Muscle of back (tissue), 3 donors: ENCODE measurements at regions not wholly inside any gene's neighbourhood (a gene's known extent, or its start where the extent isn't known, plus 50 kb on each side); places are given as distances from the start of the nearest gene placed in this dataset.

Experiments
- DNase-seq, 3 donors: peaks; one replicate each; pipeline versions ENCODE4 v3.0.0 to v3.0.0-alpha.2; 2013

DNA sequence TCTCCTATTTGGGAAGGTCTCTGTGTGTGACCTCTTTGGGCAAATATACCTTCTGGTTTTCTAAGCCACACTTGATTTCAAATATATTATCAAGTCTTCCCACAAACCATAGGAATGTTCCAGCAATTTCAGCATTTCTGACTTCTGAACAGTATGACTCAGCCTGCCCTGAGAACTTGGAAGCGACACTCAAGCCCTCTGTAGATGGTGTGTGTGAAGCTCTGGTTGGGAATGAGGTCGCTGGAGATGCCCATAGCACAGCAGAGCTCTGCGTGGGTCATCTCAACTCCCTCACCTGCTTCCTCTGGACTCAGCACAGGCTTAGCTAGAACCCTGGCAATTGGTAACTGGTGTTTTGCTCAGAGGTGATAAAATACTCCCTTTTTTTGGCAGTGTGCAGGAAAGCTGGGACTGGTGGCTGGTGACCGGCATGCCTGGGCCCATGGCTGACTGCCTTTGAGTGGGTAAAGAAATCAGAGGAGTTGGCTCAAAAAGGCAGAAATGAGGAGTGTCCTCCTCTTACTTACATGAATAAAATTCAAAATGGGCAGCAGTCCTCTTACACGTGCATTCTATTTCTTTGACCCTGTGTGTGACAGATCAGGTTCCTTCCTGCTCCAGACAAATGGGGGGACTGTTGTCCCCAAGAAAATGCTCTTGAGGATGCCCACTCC, 87.5 kb upstream of the NRP1 start:
- peak; percentile 58 to 82 (median 73) for DNase-seq

DNA sequence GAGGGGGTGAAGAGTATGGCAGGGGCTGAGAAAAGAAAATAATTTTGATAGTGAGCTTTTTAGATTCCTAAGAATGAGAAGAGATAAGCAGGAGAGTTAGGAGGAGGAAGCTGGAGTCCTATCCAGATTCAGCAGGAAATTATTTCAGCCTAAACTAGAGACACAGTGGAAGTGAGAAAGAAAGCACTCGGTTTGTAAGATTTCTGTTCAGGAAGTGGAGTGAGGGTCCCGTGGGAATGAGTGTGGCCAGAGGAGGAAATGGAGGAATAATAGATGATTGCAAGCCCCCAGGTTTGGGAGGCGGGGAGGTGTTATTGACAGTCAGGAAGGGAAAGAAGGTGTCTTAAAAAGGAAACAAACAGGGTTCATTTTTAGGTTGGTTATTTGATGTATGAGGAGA, 84.8 kb upstream of the NRP1 start:
- DNase-seq, result peak in 1 of 3 donors; percentile 68

DNA sequence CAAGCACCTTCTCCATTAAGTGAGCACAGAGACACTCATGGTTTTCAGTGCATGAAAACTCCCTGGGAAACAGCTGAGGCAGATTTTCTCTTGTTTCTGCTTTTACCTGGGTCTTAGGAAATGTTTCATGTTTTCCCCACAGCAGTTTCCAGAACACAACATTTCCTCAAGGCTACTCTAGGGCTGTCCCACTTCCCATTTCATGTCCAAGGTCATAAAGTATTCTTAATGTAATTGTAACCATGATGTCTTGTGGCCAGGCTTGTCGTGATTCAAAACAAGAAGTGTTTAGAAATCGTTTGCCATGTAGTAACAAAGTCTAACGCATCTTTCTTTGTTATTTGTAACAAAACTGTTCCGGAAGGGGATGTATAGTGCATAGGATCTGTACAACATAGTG, 83.8 kb upstream of the NRP1 start:
- DNase-seq, result no peak

DNA sequence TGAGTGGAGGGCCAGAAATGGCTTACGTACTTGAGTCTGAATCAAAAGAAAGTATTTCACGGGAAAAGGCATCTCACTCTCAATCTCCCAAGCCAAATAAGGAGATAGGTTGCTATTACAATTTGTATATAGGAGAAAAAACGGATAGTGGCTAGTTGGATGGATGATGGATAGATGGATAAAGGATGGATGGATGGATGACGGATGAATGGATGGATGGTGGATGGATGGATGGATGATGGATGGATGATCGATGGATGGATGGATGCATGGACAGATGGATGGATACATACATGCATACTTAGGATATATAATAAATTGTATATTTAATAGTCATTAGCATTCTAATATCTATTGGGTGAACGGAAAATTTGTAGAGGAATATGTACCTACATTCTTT, 82.2 kb upstream of the NRP1 start:
- DNase-seq, result no peak

DNA sequence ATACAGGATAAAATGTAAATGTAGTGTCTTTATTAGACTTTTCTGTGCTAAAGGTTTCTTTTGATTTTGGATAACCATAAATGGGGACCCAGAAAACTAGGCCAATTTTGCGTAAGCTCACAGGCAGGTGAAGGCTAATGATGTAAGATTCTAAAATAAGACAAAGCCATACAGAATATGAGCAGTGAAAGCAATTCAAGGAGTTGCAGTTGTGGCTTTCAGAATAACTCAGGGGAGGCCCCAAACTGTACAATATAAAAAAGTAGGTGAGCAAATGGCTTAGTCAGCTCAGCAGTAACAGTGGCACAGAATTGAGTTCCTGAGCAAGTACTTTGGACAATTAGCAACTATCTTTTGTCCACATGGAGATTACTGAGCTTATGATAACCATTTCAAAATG, 81.7 kb upstream of the NRP1 start:
- DNase-seq, result no peak

DNA sequence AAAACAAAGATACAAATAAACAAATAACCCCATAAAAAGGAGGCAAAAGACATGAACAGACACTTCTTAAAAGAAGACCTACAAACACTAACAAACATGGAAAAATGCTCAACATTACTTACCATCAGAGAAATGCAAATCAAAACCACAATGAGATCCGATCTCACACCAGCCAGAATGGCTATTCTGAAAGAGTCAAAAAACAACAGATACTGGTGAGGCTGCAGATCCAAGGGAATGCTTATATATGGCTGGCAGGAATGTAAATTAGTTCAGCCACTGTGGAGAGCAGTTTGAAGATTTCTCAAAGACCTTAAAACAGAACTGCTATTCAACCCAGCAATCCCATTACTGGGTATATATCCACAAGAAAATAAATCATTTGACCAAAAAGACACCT, 80.4 kb upstream of the NRP1 start:
- DNase-seq, result no peak

DNA sequence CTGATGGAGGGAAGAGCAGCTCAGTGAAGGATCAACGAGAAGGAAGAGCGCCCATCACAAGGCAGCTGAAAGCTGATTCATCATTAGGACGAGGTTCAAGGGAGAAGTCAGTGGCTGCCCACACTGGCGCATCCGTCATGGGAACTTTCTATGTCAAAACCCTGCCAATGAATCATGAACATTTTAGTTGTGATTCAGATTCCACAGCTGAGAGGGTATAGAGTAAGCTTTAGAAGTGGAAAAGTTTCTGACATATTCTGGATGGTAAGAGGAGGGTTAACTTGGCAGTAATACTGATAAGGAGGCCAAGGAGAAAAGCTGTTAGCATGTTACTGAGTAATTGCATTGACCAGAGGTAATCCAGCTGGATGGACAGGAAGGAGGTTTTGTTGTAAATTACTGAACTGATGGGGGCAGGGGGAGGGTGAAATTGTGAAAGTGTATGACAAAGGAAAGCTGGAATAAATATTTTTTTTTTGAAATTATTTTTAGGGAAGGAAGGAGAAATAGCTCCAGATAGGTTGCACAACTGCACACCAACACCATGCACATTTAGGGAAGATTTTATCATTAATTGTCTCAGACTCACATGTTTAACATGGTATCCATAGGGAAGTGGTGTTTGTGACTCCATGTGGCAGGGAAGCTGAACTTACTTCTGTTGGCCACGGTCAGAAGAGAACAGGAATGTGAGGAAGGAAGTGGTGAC, 78.3 kb upstream of the NRP1 start:
- peak in 1 of 3 donors; percentile 86 for DNase-seq

DNA sequence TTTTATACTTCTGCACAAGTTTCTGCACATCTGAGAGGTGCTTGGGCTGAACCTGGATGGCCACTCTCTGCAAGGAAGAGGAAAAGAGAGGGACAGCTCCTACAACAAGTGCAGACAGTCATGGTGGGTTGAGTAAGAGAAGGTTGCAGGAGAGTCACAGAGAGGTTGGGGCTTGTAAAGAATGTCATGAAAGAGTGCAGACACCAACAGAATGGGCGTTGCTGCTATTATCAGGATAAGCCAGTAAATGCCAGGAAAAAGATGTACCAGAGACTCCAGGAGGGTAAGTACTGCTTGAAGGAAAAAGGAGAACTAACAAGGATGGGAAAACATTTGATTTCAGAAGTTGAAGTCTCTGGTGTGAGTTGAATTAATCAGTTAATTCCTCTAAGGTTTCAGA, 77.8 kb upstream of the NRP1 start:
- no peak for DNase-seq

DNA sequence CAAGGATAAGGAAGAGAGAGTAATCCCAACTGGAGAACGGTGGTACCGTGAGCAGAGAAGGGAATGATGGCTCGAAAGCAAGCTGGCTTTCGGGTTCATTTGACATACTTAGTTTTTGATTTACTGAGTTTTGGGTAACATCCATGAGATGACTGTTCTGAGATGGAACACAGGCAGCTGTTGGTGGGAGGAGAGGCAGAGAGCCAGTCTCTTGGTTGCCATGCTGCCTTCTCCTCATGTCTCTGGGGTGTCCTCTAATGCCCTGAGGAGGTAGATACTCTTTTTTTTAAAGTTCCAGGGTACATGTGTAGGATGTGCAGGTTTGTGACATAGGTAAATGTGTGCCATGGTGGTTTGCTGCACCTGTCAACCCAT, 76.4 kb upstream of the NRP1 start:
- DNase-seq, result no peak

DNA sequence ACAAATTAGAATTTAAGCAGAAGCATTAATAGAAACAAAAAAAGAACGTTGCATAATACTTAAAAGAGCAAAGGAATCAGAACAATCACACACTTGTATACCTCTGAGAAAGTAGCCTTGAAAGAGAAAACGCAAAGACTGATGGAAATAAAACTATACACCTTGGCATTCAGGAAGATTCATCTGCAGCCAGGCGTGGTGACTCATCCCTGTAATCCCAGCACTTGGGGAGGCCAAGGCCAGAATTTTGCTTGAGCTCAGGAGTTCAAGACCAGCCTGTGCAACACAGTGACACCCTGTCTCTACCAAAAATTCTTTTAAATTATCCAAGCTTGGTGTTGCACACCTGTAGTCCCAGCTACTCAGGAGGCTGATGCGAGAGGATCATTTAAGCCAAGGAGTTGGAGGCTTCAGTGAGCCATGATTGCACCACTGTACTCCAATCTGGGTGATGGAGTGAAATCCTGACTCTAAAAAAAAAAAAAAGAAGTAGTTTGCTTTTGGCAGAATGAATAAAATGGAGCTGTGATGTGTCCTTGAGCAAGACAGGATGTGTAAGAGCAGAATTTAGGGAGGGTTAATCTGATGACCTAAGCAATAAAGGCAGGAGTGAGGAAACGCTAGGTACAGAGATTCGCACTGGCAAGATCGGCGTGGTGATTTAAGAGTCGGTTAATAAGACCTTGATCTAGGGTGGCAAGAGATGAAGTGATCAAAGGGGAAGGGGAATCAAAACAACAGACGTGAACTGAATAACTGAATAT, 75.8 kb upstream of the NRP1 start:
- DNase-seq, result no peak

DNA sequence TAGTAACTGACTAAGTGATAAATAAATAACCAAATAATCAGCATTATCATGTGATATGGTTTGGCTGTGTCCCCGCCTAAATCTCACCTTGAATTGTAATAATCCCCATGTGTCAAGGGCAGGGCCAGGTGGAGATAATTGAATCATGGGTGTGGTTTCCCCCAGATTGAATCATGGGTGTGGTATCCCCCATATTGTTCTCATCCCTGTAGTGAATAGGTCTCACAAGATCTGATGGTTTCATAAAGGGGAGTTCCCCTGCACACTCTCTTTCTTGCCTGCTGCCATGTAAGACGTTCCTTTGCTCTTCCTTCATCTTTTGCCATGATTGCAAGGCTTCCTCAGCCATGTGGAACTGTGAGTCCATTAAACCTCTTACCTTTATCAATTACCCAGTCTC, 72.1 kb upstream of the NRP1 start:
- DNase-seq, result no peak

DNA sequence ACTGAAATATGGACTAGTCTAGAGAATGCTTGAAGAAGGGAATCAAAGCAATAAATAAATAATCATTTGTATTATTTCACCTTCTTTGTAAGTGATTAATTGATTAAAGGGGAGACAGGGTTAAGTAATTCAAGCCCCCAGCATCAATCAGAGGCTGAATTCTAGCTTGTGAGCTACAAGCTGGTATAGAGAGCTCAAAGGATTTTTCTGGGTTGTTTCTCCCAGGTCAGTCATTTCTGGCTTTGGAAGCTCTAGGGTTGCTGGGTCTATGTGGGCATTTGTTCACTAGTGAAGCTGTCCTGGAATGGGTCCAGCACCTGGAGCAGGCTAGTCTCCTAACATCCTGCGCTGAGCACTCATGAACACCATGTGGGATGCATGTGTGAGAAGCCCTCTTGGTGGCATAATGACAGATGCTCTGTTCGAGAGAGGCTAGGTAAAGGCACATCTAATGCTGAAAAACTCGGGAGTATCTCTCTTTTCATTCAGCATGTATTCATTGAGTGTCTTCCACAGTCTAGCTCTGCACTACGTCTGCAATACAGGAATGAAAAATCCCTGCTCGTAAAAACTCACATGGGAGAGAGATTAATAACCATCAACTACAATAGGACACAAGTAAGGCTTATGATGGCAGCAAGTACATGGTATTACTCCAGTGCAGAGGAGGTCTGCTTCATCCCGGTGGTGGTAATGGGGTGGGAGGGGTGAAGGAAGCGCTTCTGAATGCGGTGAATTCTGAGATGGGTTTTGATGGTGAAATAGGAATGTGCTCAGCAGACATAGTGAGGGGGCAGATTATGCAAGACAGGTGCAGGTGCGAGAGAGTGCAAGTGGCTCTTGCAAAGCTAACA, 68.0 kb upstream of the NRP1 start:
- DNase-seq, result no peak

DNA sequence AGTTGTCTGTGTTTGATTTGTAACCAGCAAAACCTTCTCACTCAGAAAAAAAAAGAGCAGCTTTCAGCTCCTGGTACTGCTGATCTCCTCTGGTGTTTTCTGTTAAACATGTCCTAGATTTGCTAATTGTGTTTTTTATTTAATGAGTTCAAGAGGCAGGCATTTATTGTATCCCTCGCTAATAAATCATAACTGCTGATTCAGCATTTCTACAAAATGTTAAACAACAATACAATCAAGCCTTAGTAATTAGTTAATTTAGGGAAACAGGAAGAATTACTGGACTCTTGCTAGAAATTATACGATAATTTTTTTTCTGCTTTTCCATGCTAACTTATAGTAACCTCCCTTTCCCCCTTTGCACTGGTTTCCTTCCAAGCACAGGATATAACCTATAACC, 66.8 kb upstream of the NRP1 start:
- DNase-seq, result no peak

DNA sequence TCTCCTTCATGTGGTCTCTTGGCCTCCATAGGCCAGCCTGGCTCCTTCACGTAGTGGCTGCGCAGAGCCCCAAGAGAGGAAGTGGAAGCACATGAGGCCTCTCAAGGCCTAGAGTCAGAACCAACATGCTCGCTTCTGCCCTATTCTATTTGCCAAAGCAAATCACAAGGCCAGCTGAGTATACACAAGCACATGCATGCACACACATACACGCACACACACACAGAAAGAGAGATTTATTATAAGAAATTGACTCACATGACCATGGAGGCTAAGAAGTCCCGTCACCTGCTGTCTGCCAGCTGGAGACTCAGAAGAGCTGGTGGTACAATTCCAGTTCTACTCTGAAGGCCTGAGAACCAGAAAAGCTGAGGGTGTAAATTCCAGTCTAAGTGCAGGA, 64.3 kb upstream of the NRP1 start:
- no peak for DNase-seq

DNA sequence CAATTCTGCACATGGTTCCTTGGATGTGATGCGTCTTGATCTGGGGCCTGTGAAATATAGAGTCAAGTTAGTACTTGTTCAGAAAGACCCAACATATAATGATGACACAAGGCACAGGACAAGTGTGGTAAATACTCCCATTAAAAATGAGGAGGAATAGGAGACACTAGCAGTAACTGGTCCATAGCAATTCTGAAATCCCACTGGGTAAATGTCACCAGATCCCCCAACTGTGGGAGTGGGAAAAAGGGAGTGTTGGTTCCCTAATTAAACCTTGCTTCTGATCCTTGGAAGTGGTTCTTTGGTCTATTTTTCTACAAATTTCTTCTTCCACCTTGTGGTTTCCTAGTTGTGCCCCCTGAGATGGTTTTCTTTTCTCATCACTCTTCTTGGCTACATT, 62.5 kb upstream of the NRP1 start:
- no peak for DNase-seq

DNA sequence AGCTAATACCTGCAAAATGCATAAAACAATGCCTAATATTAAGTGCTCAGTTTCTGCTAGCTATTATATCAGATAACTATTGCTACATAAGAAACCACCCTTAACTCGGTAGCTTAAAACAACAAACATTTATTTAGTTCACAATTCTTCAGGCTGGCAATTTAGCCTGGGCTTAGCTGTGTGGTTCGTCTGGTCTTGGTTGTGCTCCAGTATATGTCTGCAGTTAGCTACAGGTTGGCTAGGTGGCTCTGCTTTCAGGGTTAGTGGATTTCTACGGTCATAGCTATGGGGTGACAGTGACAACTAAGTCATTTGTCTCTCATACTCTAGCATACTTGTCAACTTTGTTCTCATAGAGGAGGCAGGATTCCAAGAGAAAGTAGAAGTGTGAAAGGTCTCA, 61.8 kb upstream of the NRP1 start:
- no peak for DNase-seq

DNA sequence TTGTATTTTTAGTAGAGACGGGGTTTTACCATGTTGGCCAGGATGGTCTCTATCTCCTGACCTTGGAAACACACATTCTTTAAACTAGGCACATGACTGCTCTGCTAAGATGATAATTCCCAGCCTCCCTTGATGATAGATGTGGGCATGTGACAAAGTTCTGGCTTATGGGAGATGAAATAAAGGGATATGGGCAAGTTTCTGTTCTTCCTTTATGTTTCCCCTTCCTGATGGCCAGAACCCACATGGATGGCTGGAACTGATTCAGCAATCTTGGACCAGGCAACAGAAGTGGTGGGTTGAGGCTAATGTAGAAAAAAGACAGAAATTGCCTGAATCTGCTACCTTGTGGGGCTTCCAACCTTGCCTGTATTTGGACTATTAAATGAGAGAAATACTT, 60.7 kb upstream of the NRP1 start:
- DNase-seq, result no peak

DNA sequence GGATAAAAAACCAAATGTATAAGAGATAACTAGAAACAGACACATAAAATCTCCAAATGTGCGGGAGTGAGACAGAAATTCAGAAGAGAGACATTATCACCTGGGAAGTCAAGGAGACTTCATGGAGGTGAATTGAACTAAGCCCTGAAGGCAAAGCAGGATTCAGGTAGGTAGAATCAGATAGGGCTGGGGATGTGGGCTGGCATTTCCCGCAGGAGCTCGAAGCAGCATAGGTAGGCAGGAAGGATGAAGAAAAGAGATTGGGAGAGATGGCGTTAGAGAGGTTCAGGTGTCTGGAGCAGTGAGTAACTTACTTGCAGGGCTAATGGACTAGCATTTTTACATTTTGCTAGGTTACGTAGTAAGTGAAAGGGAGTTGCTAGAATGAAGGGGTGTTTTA, 58.2 kb upstream of the NRP1 start:
- no peak for DNase-seq

DNA sequence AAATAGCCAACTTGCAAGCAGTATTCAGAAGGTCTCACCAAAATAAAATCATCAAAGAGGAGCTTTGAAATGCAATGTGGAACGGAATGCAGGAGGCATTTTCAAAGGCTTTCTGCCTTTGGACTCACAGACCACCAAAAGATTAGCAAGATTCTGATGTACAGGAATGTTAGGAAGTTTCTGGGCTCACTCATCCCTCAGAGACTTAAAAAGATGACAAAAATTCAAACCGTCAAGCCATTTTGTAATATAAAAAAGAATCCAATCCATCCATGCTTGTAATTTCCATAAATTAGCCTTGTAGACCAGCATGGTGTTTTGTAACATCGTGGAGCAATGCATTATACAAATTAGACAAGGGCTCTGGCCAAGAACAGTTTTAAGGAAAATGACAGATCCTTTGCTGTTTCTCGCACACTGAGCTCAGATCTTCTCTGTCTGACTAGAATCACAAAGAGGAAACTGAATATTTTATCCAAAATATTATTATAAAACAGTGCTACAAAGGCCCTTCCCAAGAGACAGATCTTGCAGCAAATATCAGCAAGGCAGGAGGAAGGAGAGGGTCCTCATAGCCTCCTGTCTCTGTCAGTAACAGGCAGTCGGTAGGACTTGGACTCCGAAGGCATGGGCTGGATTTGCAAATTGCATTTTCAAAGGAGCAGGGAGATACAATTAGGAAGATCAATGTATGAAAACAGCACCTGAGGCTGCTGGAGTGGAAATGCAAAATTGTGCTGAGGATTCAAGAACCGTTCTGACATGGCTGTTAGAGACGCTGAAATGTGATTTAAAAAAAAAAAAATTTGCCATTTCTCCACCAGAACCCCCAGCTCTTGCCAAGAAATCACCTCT, 57.4 kb upstream of the NRP1 start:
- DNase-seq, result no peak

DNA sequence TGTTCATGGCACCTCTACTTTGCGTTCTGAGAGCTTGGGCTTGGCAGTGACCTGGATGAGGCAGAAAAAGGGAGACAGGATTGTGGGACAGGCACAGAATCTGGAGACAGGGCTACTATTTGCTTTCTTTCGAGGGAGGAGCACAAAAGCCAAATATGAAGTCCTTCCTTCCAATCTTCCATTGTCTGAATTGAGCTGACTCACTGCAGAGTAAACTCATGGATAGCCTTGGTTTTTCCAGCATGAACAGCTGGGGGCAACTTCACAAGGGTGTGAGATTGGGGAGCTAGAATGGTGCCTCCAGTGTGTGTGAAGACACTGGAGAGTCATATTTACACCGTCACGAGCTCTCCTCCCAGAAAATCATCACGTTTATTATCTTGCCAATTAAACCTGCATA, 55.6 kb upstream of the NRP1 start:
- DNase-seq, result no peak

DNA sequence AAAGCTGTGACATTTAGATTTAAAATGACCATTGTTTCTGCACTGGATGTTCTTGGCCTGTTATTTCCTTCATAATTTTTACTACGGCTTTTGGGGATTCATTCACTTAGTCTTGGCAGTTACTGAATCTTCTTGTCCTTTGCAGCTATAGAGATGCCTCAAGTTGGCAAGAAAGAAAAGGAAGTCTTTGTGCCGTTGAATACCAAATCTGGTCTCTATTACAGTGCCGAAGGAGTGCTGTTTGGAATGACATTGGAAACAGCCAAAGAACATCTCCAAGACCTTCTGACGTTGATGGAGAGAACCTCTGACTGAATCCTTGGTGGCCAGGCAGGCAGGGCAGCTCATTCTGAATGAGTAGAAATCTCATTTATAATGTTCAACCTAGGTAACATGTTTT, 54.3 kb upstream of the NRP1 start:
- DNase-seq, result peak in 1 of 3 donors; percentile 49
